SK-N-MC (cell line): ENCODE measurements at regions not wholly inside any gene's neighbourhood (a gene's known extent, or its start where the extent isn't known, plus 50 kb on each side); places are given as distances from the start of the nearest gene placed in this dataset.
"Not testable (repeated sequence)": the region's sequence is repeated elsewhere in the genome, so short reads cannot be mapped to it uniquely, and the experiment has no call there.

ENCODE experiments used
- EZH2 ChIP-seq: fragments of 200-600 bp; sonication (generic); IDR thresholded peaks from one replicate; pipeline ENCODE4 v1.6.1; 2017; ENCODE audit warnings: antibody characterized with exemption
- POLR2AphosphoS5 ChIP-seq: IDR thresholded peaks from 2 replicates; pipeline ENCODE4 v1.6.1; 2012; ENCODE audit warnings: mild to moderate bottlenecking, low read depth, low read length, borderline replicate concordance

GRCh38 chr5:118063836-118064235, 924.5 kb downstream of the DTWD2 start:
- TF ChIP-seq POLR2AphosphoS5, EZH2: not testable (repeated sequence)
